PC-3 (cell line): ENCODE measurements at regions not wholly inside any gene's neighbourhood (a gene's known extent, or its start where the extent isn't known, plus 50 kb on each side); places are given as distances from the start of the nearest gene placed in this dataset.

ENCODE experiments used
- ATAC-seq: fragments of 200-7000 bp; cut with Tn5 transposase; 2 replicates; pipeline ENCODE4 v1.9.1; 2020; ENCODE audit warnings: mild to moderate bottlenecking, moderate library complexity
- BruUV-seq: library from RNA; stranded (reverse); fragments of 400-500 nt; replicated peaks from 2 replicates; lab custom pipeline; 2021; lab: Mats Ljungman, UMichigan
- CTCF ChIA-PET: fragments of 300-600 bp; sonication (Branson Sonifier 250); formaldehyde crosslinking; loops from one replicate; lab custom pipeline; 2022; ENCODE audit warnings: antibody characterized with exemption; lab: Charles Lee
- POLR2A ChIA-PET: fragments of 300-600 bp; sonication (Branson Sonifier 250); formaldehyde crosslinking; loops from one replicate; lab custom pipeline; 2022; ENCODE audit warnings: antibody characterized with exemption; ENCODE audit not compliant: unreplicated experiment; lab: Charles Lee
- DNase-seq: peaks from one replicate; pipeline ENCODE4 v3.0.0-alpha.2; 2015
- H2AFZ ChIP-seq: fragments of 300-600 bp; sonication (generic); 2 replicates; pipeline ENCODE4 v1.6.0; 2016; ENCODE audit warnings: antibody characterized with exemption, low read length
- H3F3A ChIP-seq: fragments of 300-600 bp; sonication (generic); one replicate; pipeline ENCODE4 v1.6.0; 2017; ENCODE audit warnings: antibody characterized with exemption, low read length, control low read depth, mild to moderate bottlenecking; ENCODE audit not compliant: unreplicated experiment
- H3K27ac ChIP-seq: fragments of 300-600 bp; sonication (generic); 2 replicates; pipeline ENCODE4 v1.5.1; 2016; ENCODE audit warnings: mild to moderate bottlenecking, low read length
- H3K27me3 ChIP-seq: fragments of 300-600 bp; sonication (generic); 2 replicates; pipeline ENCODE4 v1.6.1; 2016; ENCODE audit warnings: low read length, mixed read lengths
- H3K36me3 ChIP-seq: fragments of 300-600 bp; sonication (generic); 2 replicates; pipeline ENCODE4 v1.6.1; 2016; ENCODE audit warnings: low read depth, mixed run types, low read length, mixed read lengths
- H3K4me1 ChIP-seq: fragments of 300-600 bp; sonication (generic); 2 replicates; pipeline ENCODE4 v1.5.1; 2016; ENCODE audit warnings: low read length; ENCODE audit not compliant: insufficient read depth
- H3K4me2 ChIP-seq: fragments of 300-600 bp; sonication (generic); 2 replicates; pipeline ENCODE4 v1.6.0; 2016; ENCODE audit warnings: low read length
- H3K4me3 ChIP-seq: fragments of 300-600 bp; sonication (generic); 2 replicates; pipeline ENCODE4 v1.5.1; 2016; ENCODE audit warnings: mild to moderate bottlenecking, low read length, mixed read lengths
- H3K79me2 ChIP-seq: fragments of 300-600 bp; sonication (generic); 2 replicates; pipeline ENCODE4 v1.6.1; 2017; ENCODE audit warnings: low read length, mixed read lengths
- H3K9ac ChIP-seq: fragments of 300-600 bp; sonication (generic); 2 replicates; pipeline ENCODE4 v1.6.0; 2016; ENCODE audit warnings: mild to moderate bottlenecking, low read length
- H3K9me2 ChIP-seq: fragments of 300-600 bp; sonication (generic); replicated peaks from 2 replicates; pipeline ENCODE4 v1.6.1; 2016; ENCODE audit warnings: mixed run types, low read length, mixed read lengths
- H3K9me3 ChIP-seq: fragments of 300-600 bp; sonication (generic); 2 replicates; pipeline ENCODE4 v1.6.1; 2016; ENCODE audit warnings: low read length, mixed read lengths
- H4K20me1 ChIP-seq: fragments of 300-600 bp; sonication (generic); 2 replicates; pipeline ENCODE4 v1.6.1; 2016; ENCODE audit warnings: low read length, mixed read lengths
- CTCF ChIP-seq: fragments of 300-600 bp; sonication (generic); conservative IDR thresholded peaks from 2 replicates; pipeline ENCODE4 v1.5.1; 2017; ENCODE audit warnings: antibody characterized with exemption, low read depth, mild to moderate bottlenecking, low read length
- EZH2 ChIP-seq: fragments of 300-600 bp; sonication (generic); IDR thresholded peaks from one replicate; pipeline ENCODE4 v1.6.1; 2017; ENCODE audit warnings: antibody characterized with exemption, mild to moderate bottlenecking, low read length; ENCODE audit not compliant: unreplicated experiment
- EZH2phosphoT487 ChIP-seq: fragments of 300-600 bp; sonication (generic); IDR thresholded peaks from 2 replicates; pipeline ENCODE4 v1.6.1; 2018; ENCODE audit warnings: mild to moderate bottlenecking, antibody characterized with exemption, low read length, borderline replicate concordance
- intact Hi-C: fragments of 100-400 bp; cut with micrococcal nuclease; formaldehyde crosslinking; loops from 2 replicates; pipeline ENCODE4 v1.9.0; 2023

DNA sequence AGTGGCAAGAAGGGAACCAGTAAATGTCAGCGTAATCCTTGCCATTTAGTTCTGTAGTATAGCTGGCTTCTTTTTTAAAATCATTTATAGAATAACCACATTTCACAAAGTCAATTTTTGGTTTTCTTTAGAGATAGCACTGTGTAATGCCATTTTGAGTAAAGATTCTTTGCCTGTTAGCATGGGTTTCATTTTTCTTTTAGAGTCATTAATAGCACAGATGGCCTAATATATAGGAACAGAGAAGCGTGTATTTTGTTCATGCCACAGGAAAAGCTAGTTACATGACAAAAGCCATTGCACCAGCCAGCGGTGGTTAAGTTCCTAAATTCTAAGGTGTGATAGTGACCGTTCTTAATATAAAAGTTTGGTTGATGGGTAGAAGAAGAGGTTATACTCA is 1363.9 kb downstream of the MAT2B start:
- no peak for ATAC-seq
- H3K9me2 ChIP-seq = no peaks in the 10 kb centered on the region
- no peak overlapping the region for H3K9ac ChIP-seq
- H3K4me3 ChIP-seq = no peak overlapping the region
- no peaks in the 10 kb centered on the region for H3K79me2 ChIP-seq
- TF ChIP-seq EZH2 (no peak), EZH2phosphoT487 (no peak), CTCF (no peak)
- CTCF ChIA-PET = no interaction called here
- DNase-seq = no peak
- no peaks in the 10 kb centered on the region for H4K20me1 ChIP-seq
- 0 out of 2 replicates have a peak, but pooled peaks cover 4% of the 10 kb centered on the region for H3K9me3 ChIP-seq
- no TSS peak for BruUV-seq
- H3F3A ChIP-seq = no peaks in the 10 kb centered on the region
- no peaks in the 10 kb centered on the region for H3K36me3 ChIP-seq
- H2AFZ ChIP-seq = no peak overlapping the region
- H3K4me2 ChIP-seq = no peak overlapping the region
- no peak overlapping the region for H3K27ac ChIP-seq
- POLR2A ChIA-PET = no interaction called here
- H3K27me3 ChIP-seq = no peaks in the 10 kb centered on the region
- no peaks in the 10 kb centered on the region for H3K4me1 ChIP-seq
- intact Hi-C loops = no loop called here

DNA sequence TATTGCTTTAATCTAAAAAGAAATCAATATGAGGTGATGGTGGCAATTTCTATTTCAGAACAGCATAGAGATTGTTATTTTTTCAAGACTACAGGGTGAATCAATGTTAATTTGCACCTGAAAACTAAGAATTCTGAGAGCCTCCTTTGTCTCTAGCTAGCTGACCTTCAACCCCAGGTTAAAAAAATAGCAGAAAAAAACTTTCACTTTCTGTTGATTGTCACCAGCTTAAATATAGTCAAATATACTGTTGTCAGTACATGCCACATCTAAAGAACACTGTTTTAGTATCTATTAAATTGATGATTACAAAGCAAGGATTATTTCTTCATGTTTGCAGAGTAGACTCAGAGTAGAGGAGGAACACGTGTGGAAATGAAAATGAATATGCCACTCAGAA is 1371.4 kb downstream of the MAT2B start:
- intact Hi-C loops = no loop called here
- CTCF ChIA-PET = no interaction called here
- DNase-seq (no peak), ATAC-seq (no peak)
- H3K9me2 ChIP-seq = no peaks in the 10 kb centered on the region
- no peak overlapping the region for H3K4me2 ChIP-seq
- no peaks in the 10 kb centered on the region for H3F3A ChIP-seq
- H3K36me3 ChIP-seq = no peaks in the 10 kb centered on the region
- no peaks in the 10 kb centered on the region for H3K27me3 ChIP-seq
- H2AFZ ChIP-seq = no peak overlapping the region
- no peak overlapping the region for H3K27ac ChIP-seq
- TF ChIP-seq EZH2 (no peak), EZH2phosphoT487 (no peak), CTCF (no peak)
- H4K20me1 ChIP-seq = no peaks in the 10 kb centered on the region
- no TSS peak for BruUV-seq
- POLR2A ChIA-PET = no interaction called here
- H3K4me3 ChIP-seq = no peak overlapping the region
- H3K9me3 ChIP-seq = peaks cover 4% of the 10 kb centered on the region; the same call in 1 of the 2 replicates
- no peak overlapping the region for H3K9ac ChIP-seq
- no peaks in the 10 kb centered on the region for H3K79me2 ChIP-seq
- no peaks in the 10 kb centered on the region for H3K4me1 ChIP-seq

DNA sequence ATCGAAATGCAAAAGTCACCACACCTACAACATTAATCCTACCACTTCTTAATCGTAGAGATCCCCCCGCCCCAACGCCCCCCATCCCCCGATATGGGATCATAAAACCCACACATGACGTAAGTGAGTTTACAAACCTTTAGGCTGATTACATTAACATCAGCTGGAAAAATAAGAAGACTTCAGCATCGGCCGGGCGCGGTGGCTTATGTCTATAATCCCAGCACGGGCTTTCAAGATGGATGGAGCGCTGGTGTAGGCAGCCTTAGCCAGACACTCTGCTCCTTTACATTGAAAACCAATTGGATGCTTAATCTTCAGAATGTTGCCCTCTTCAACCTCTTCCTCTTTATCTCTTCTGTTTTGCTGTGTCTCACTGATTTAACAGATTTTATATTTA is 1376.0 kb downstream of the MAT2B start:
- H4K20me1 ChIP-seq = no peaks in the 10 kb centered on the region
- TF ChIP-seq EZH2phosphoT487 (no peak), CTCF (no peak), EZH2 (no peak)
- ChIA-PET POLR2A (no interaction called here), CTCF (no interaction called here)
- H3F3A ChIP-seq = no peaks in the 10 kb centered on the region
- H3K36me3 ChIP-seq = no peaks in the 10 kb centered on the region
- H3K9ac ChIP-seq = no peak overlapping the region
- no peak overlapping the region for H3K4me2 ChIP-seq
- no peaks in the 10 kb centered on the region for H3K9me2 ChIP-seq
- no peak for ATAC-seq
- no peak overlapping the region for H2AFZ ChIP-seq
- no peak for DNase-seq
- no peaks in the 10 kb centered on the region for H3K79me2 ChIP-seq
- H3K9me3 ChIP-seq = no peaks in the 10 kb centered on the region; the same call in 1 of the 2 replicates
- no peaks in the 10 kb centered on the region for H3K4me1 ChIP-seq
- intact Hi-C loops = no loop called here
- no peaks in the 10 kb centered on the region for H3K27me3 ChIP-seq
- no peak overlapping the region for H3K27ac ChIP-seq
- no peak overlapping the region for H3K4me3 ChIP-seq
- no TSS peak for BruUV-seq
